Lower leg skin (tissue), 4 donors: ENCODE measurements at regions not wholly inside any gene's neighbourhood (a gene's known extent, or its start where the extent isn't known, plus 50 kb on each side); places are given as distances from the start of the nearest gene placed in this dataset.
"Not testable (repeated sequence)": the region's sequence is repeated elsewhere in the genome, so short reads cannot be mapped to it uniquely, and the experiment has no call there.

Experiments
- DNase-seq, 2 donors: peaks; one replicate each; pipeline ENCODE4 v3.0.0-alpha.2; 2019; ENCODE audit warnings: low spot score in 2 of 2
- H3K4me3 ChIP-seq: fragments of 200-600 bp; sonication (generic); 2 replicates; pipeline ENCODE4 v1.5.1; 2017; ENCODE audit warnings: mild to moderate bottlenecking, low read depth; ENCODE audit not compliant: poor library complexity, severe bottlenecking
- CTCF ChIP-seq, 3 donors: fragments of 450-650 bp; IDR thresholded peaks; one replicate each; pipeline ENCODE4 v1.5.1; 2016; ENCODE audit warnings: antibody characterized with exemption in 3 of 3, mild to moderate bottlenecking in 3 of 3, moderate library complexity in 2 of 3
- POLR2A ChIP-seq, 2 donors: fragments of 450-650 bp; IDR thresholded peaks; one replicate each; pipeline ENCODE4 v1.6.1; 2016 to 2017; ENCODE audit warnings: antibody characterized with exemption in 2 of 2, mild to moderate bottlenecking in 1 of 2, moderate library complexity in 1 of 2
- WGBS, 2 donors: methylation state at CpG; one replicate each; pipeline ENCODE4 v1.1.5; 2018; 5-methylcytosine and 5-hydroxymethylcytosine counted together
- intact Hi-C: fragments of 100-400 bp; cut with DNase I; formaldehyde crosslinking; loops from one replicate; pipeline ENCODE4 v1.15.0; 2023; ENCODE audit warnings: low total_unique reads

- no peak for DNase-seq
- TF ChIP-seq POLR2A (IDR thresholded peaks at IDR 0.05) (no peak), CTCF (IDR thresholded peaks at IDR 0.05) (no peak)
- WGBS, 2 donors = 39 to 52% methylated on average over 3 of the region's 3 CpGs
- intact Hi-C loops = no loop called here
- H3K4me3 ChIP-seq = no peak overlapping the region
Observed at GRCh38 chr4:174009686-174010451, 273.6 kb downstream of the FBXO8 start.

DNA sequence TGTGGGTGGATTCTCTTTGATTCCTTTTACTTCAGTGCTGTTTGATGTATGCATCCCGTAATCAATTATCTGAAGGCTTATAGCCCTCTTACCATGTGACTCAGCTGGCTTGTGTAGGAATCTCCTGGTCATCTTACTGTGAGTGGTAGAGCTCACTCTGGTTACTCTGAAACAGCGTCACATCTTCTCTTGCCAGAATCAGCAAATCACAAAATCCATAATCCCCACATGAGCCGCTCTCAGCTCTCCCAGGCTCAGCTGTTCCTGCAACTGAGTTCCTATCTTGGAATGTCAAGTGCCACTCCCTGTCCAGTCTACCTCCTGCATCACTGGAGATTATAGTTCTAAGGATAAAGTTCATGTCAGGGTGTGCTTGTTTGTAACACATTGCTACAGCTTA is 278.0 kb downstream of the FBXO8 start:
- H3K4me3 ChIP-seq = no peak overlapping the region
- WGBS, 2 donors = 74 to 77% methylated on average over 3 of the region's 3 CpGs
- DNase-seq = no peak
- TF ChIP-seq CTCF (IDR thresholded peaks at IDR 0.05) (no peak), POLR2A (IDR thresholded peaks at IDR 0.05) (no peak)
- intact Hi-C loops = no loop called here

GRCh38 chr4:173998471-173999144 is 284.9 kb downstream of the FBXO8 start:
- no peak for TF ChIP-seq CTCF (IDR thresholded peaks at IDR 0.05)
- TF ChIP-seq POLR2A (IDR thresholded peaks at IDR 0.05) = no peak
- H3K4me3 ChIP-seq = no peak overlapping the region
- no peak for DNase-seq
- 66 to 68% methylated on average over 6 of the region's 6 CpGs for WGBS, 2 donors
- intact Hi-C loops = no loop called here

DNA sequence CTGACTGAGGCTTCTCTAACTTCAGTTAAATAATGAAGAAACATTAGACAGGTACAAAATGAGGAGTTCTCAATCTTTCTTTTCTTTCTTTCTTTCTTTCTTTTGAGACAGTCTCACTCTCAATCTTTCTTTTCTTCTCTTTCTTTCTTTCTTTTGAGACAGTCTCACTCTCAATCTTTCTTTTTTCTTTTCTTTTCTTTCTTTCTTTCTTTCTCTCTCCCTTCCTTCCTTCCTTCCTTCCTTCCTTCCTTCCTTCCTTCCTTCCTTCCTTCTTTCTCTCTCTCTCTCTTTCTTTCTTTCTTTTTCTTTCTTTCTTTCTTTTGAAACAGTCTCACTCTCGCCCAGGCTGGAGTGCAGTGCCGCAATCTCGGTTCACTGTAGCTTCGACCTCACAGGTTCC is 287.7 kb downstream of the FBXO8 start:
- H3K4me3 ChIP-seq, intact Hi-C loops: not testable (repeated sequence)
- 90 to 94% methylated on average over 4 of the region's 4 CpGs for WGBS, 2 donors

GRCh38 chr4:173991814-173992213 is 291.7 kb downstream of the FBXO8 start:
- TF ChIP-seq POLR2A (IDR thresholded peaks at IDR 0.05) = no peak
- no peak for TF ChIP-seq CTCF (IDR thresholded peaks at IDR 0.05)
- 75 to 80% methylated on average over 3 of the region's 3 CpGs for WGBS, 2 donors
- intact Hi-C loops = no loop called here
- H3K4me3 ChIP-seq = no peak overlapping the region
- no peak for DNase-seq

More for the DNA sequence above, 287.7 kb downstream of the FBXO8 start:
- not testable (repeated sequence) for DNase-seq

GRCh38 chr4:173991316-173991715 is 292.2 kb downstream of the FBXO8 start:
- WGBS, 2 donors = 70 to 82% methylated on average over 1 of the region's 1 CpG
- no peak for DNase-seq
- no peak for TF ChIP-seq CTCF (IDR thresholded peaks at IDR 0.05)
- TF ChIP-seq POLR2A (IDR thresholded peaks at IDR 0.05) = no peak
- intact Hi-C loops = no loop called here
- no peak overlapping the region for H3K4me3 ChIP-seq
